ENCODE measurements at regions not wholly inside any gene's neighbourhood (a gene's known extent, or its start where the extent isn't known, plus 50 kb on each side); places are given as distances from the start of the nearest gene placed in this dataset.
"Not testable (repeated sequence)": the region's sequence is repeated elsewhere in the genome, so short reads cannot be mapped to it uniquely, and the experiment has no call there.

GRCh38 chr3:72036899-72037298 is 252.0 kb upstream of the PROK2 start:
- Histone ChIP-seq H3K27me3 (ENCODE audit: control insufficient read depth, insufficient read depth, low read length) (peaks cover 14% of the 10 kb centered on the region), H3K36me3 (ENCODE audit: insufficient read depth, low read length) (no peaks in the 10 kb centered on the region), H3K9ac (ENCODE audit: low read depth, low read length) (no peak overlapping the region), H3K4me1 (ENCODE audit: control insufficient read depth, insufficient read depth, low read length) (peaks cover under 1% of the 10 kb centered on the region), H3K4me3 (ENCODE audit: low read length) (no peak overlapping the region), H3K9me3 (replicated peaks; ENCODE audit: low read length) (no peaks in the 10 kb centered on the region), H3K4me2 (ENCODE audit: low read length) (no peak overlapping the region)

DNA sequence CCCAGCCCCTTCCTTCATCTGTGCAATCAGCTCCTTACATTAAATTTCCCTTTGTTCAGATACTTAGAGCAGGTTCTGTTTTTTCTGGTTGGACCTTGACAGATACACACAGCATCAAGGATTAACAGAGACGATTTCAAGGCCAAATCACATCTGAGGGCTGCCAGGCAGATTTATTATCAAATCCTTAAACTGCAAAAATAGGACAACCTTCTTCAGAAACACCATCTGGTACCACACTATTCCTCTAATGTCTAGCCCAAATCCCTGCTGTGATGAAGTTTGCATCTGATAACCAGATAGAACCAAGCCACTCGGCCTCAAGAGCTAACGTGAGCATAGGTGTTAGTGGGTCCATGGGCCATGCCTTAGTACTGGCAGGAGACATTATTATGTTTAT is 250.7 kb upstream of the PROK2 start:
- H3K4me3 ChIP-seq (ENCODE audit: low read length): no peak overlapping the region
- H3K27me3 ChIP-seq (ENCODE audit: control insufficient read depth, insufficient read depth, low read length): peaks cover 8% of the 10 kb centered on the region
- no peaks in the 10 kb centered on the region for H3K36me3 ChIP-seq (ENCODE audit: insufficient read depth, low read length)
- no peaks in the 10 kb centered on the region for H3K9me3 ChIP-seq (replicated peaks; ENCODE audit: low read length)
- H3K9ac ChIP-seq (ENCODE audit: low read depth, low read length): no peak overlapping the region
- peaks cover 8% of the 10 kb centered on the region for H3K4me1 ChIP-seq (ENCODE audit: control insufficient read depth, insufficient read depth, low read length)
- no peak overlapping the region for H3K4me2 ChIP-seq (ENCODE audit: low read length)

DNA sequence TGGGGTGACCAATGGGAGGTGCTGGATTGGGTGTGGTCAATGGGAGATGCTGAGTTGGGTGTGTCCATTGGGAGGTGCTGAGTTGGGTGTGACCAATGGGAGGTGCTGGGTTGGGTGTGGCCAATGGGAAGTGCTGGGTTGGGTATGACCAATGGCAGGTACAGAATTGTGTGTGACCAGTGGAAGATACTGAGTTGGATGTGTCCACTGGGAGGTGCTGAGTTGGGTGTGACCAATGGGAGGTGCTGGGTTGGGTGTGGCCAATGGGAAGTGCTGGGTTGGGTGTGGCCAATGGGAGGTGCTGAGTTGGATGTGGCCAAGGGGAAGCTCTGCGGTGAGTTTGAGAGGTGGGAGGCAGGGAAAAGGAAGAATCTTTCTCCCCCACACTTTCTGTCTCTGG is 250.0 kb upstream of the PROK2 start:
- Histone ChIP-seq H3K9ac (ENCODE audit: low read depth, low read length) (no peak overlapping the region), H3K4me1 (ENCODE audit: control insufficient read depth, insufficient read depth, low read length) (peaks cover 8% of the 10 kb centered on the region), H3K4me2 (ENCODE audit: low read length) (no peak overlapping the region)

GRCh38 chr3:72033666-72034428 is 248.9 kb upstream of the PROK2 start:
- Histone ChIP-seq H3K4me2 (ENCODE audit: low read length) (no peak overlapping the region), H3K9ac (ENCODE audit: low read depth, low read length) (no peak overlapping the region), H3K27me3 (ENCODE audit: control insufficient read depth, insufficient read depth, low read length) (peaks cover 8% of the 10 kb centered on the region), H3K36me3 (ENCODE audit: insufficient read depth, low read length) (no peaks in the 10 kb centered on the region), H3K4me3 (ENCODE audit: low read length) (no peak overlapping the region), H3K9me3 (replicated peaks; ENCODE audit: low read length) (no peaks in the 10 kb centered on the region), H3K4me1 (ENCODE audit: control insufficient read depth, insufficient read depth, low read length) (peaks cover 8% of the 10 kb centered on the region)

More for the DNA sequence above, 250.0 kb upstream of the PROK2 start:
- H3K9me3 ChIP-seq (replicated peaks; ENCODE audit: low read length): no peaks in the 10 kb centered on the region
- peaks cover 8% of the 10 kb centered on the region for H3K27me3 ChIP-seq (ENCODE audit: control insufficient read depth, insufficient read depth, low read length)
- H3K36me3 ChIP-seq (ENCODE audit: insufficient read depth, low read length): no peaks in the 10 kb centered on the region
- H3K4me3 ChIP-seq (ENCODE audit: low read length): no peak overlapping the region

GRCh38 chr3:72032441-72033135 is 247.6 kb upstream of the PROK2 start:
- Histone ChIP-seq H3K4me1 (ENCODE audit: control insufficient read depth, insufficient read depth, low read length) (peaks cover 8% of the 10 kb centered on the region), H3K4me3 (ENCODE audit: low read length) (no peak overlapping the region), H3K9ac (ENCODE audit: low read depth, low read length) (no peak overlapping the region), H3K4me2 (ENCODE audit: low read length) (no peak overlapping the region), H3K36me3 (ENCODE audit: insufficient read depth, low read length) (no peaks in the 10 kb centered on the region), H3K9me3 (replicated peaks; ENCODE audit: low read length) (no peaks in the 10 kb centered on the region), H3K27me3 (ENCODE audit: control insufficient read depth, insufficient read depth, low read length) (peaks cover 6% of the 10 kb centered on the region)

- H3K9ac ChIP-seq (ENCODE audit: low read depth, low read length): no peak overlapping the region
- H3K4me3 ChIP-seq (ENCODE audit: low read length): no peak overlapping the region
- H3K4me2 ChIP-seq (ENCODE audit: low read length): no peak overlapping the region
- H3K36me3 ChIP-seq (ENCODE audit: insufficient read depth, low read length): no peaks in the 10 kb centered on the region
- H3K27me3 ChIP-seq (ENCODE audit: control insufficient read depth, insufficient read depth, low read length): peaks cover 4% of the 10 kb centered on the region
- H3K4me1 ChIP-seq (ENCODE audit: control insufficient read depth, insufficient read depth, low read length): peaks cover 8% of the 10 kb centered on the region
- H3K9me3 ChIP-seq (replicated peaks; ENCODE audit: low read length): no peaks in the 10 kb centered on the region
Observed at GRCh38 chr3:72031581-72031980, 246.6 kb upstream of the PROK2 start.

- H3K4me2 ChIP-seq (ENCODE audit: low read length); H3K9ac ChIP-seq (ENCODE audit: low read depth, low read length); H3K27me3 ChIP-seq (ENCODE audit: control insufficient read depth, insufficient read depth, low read length); H3K4me3 ChIP-seq (ENCODE audit: low read length); H3K36me3 ChIP-seq (ENCODE audit: insufficient read depth, low read length); H3K9me3 ChIP-seq (replicated peaks; ENCODE audit: low read length); H3K4me1 ChIP-seq (ENCODE audit: control insufficient read depth, insufficient read depth, low read length): not testable (repeated sequence)
Observed at GRCh38 chr3:72030296-72030695, 245.3 kb upstream of the PROK2 start.

- H3K4me1 ChIP-seq (ENCODE audit: control insufficient read depth, insufficient read depth, low read length); H3K9me3 ChIP-seq (replicated peaks; ENCODE audit: low read length); H3K27me3 ChIP-seq (ENCODE audit: control insufficient read depth, insufficient read depth, low read length); H3K36me3 ChIP-seq (ENCODE audit: insufficient read depth, low read length); H3K4me3 ChIP-seq (ENCODE audit: low read length); H3K4me2 ChIP-seq (ENCODE audit: low read length); H3K9ac ChIP-seq (ENCODE audit: low read depth, low read length): not testable (repeated sequence)
Observed at GRCh38 chr3:72028726-72029125, 243.8 kb upstream of the PROK2 start.

DNA sequence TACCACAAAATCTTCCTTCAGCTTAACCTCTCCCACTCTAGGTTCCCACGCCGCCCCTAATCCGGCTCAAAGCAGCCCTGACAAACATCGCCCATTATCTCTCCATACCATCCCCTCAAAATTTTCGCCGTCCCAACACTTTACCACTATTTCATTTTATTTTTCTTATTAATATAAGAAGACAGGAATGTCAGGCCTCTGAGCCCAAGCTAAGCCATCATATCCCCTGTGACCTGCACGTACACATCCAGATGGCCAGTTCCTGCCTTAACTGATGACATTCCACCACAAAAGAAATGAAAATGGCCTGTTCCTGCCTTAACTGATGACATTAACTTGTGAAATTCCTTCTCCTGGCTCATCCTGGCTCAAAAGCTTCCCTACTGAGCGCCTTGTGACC is 243.4 kb upstream of the PROK2 start:
- H3K4me2 ChIP-seq (ENCODE audit: low read length); H3K36me3 ChIP-seq (ENCODE audit: insufficient read depth, low read length); H3K9ac ChIP-seq (ENCODE audit: low read depth, low read length); H3K27me3 ChIP-seq (ENCODE audit: control insufficient read depth, insufficient read depth, low read length); H3K9me3 ChIP-seq (replicated peaks; ENCODE audit: low read length); H3K4me3 ChIP-seq (ENCODE audit: low read length); H3K4me1 ChIP-seq (ENCODE audit: control insufficient read depth, insufficient read depth, low read length): not testable (repeated sequence)

- H3K27me3 ChIP-seq (ENCODE audit: control insufficient read depth, insufficient read depth, low read length); H3K4me1 ChIP-seq (ENCODE audit: control insufficient read depth, insufficient read depth, low read length); H3K4me3 ChIP-seq (ENCODE audit: low read length); H3K36me3 ChIP-seq (ENCODE audit: insufficient read depth, low read length); H3K9me3 ChIP-seq (replicated peaks; ENCODE audit: low read length); H3K4me2 ChIP-seq (ENCODE audit: low read length); H3K9ac ChIP-seq (ENCODE audit: low read depth, low read length): not testable (repeated sequence)
Observed at GRCh38 chr3:72027728-72028127, 242.8 kb upstream of the PROK2 start.

GRCh38 chr3:72022027-72022426 is 237.1 kb upstream of the PROK2 start:
- no peak overlapping the region for H3K9ac ChIP-seq (ENCODE audit: low read depth, low read length)
- H3K4me2 ChIP-seq (ENCODE audit: low read length): no peak overlapping the region
- peaks cover 21% of the 10 kb centered on the region for H3K4me1 ChIP-seq (ENCODE audit: control insufficient read depth, insufficient read depth, low read length)
- no peaks in the 10 kb centered on the region for H3K36me3 ChIP-seq (ENCODE audit: insufficient read depth, low read length)
- no peaks in the 10 kb centered on the region for H3K9me3 ChIP-seq (replicated peaks; ENCODE audit: low read length)
- no peaks in the 10 kb centered on the region for H3K27me3 ChIP-seq (ENCODE audit: control insufficient read depth, insufficient read depth, low read length)
- H3K4me3 ChIP-seq (ENCODE audit: low read length): no peak overlapping the region

DNA sequence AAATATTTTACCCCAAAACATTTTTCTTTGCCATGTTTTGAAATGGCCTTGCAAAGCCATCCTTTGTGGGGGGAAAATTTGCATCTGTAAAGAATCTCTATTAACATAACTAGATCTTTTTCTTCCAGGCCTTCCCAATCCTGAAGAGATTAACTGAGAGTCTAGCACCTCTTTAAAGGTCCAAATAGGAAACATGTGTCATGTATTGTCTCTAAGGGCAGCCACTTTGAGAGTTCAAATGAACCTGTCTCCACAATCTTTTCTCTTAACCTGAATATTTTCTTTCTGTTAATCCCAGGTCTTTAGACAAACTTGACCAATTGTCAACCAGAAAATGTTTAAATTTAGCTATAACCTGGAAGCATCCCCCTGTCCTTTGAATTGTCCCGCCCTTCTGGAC is 236.6 kb upstream of the PROK2 start:
- no peaks in the 10 kb centered on the region for H3K27me3 ChIP-seq (ENCODE audit: control insufficient read depth, insufficient read depth, low read length)

More for the DNA sequence above, 236.6 kb upstream of the PROK2 start:
- H3K36me3 ChIP-seq (ENCODE audit: insufficient read depth, low read length): no peaks in the 10 kb centered on the region
- no peak overlapping the region for H3K4me3 ChIP-seq (ENCODE audit: low read length)
- H3K9ac ChIP-seq (ENCODE audit: low read depth, low read length): no peak overlapping the region
- H3K4me1 ChIP-seq (ENCODE audit: control insufficient read depth, insufficient read depth, low read length): peaks cover 21% of the 10 kb centered on the region
- H3K9me3 ChIP-seq (replicated peaks; ENCODE audit: low read length): no peaks in the 10 kb centered on the region
- H3K4me2 ChIP-seq (ENCODE audit: low read length): no peak overlapping the region
